Stimulated activated CD4-positive, alpha-beta T cell treated with anti-CD3 and anti-CD28 coated beads, Interleukin-12 subunit alpha, Interleukin-12 subunit beta, amount 100 ng/mL, for 48 hours (primary cell): ENCODE measurements at regions not wholly inside any gene's neighbourhood (a gene's known extent, or its start where the extent isn't known, plus 50 kb on each side); places are given as distances from the start of the nearest gene placed in this dataset.

ENCODE experiments used
- DNase-seq, 3 donors: peaks; one replicate each; pipeline ENCODE4 v3.0.0-alpha.2; 2020; ENCODE audit warnings: low read depth in 2 of 3, low spot score in 1 of 3

DNA sequence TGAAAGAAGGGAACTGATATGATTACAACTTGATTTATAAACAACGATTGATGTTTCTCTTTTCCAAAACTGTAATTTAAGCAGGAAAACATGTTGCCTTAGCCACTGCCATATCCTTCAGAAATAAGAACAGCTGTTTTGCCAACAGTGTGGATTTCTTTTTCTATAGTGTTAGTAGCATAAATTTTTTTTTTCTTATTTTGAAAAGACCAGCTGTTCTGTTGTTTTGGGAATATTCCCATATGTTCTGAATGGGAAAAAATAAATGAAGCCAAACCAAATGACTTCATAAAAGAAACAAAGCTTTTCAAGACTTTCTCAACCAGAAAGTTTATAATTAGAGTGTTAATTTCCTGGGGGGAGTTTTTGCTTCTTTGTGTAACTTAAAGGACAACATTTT lies 83.9 kb upstream of the ARHGAP24 start:
- no peak for DNase-seq

DNA sequence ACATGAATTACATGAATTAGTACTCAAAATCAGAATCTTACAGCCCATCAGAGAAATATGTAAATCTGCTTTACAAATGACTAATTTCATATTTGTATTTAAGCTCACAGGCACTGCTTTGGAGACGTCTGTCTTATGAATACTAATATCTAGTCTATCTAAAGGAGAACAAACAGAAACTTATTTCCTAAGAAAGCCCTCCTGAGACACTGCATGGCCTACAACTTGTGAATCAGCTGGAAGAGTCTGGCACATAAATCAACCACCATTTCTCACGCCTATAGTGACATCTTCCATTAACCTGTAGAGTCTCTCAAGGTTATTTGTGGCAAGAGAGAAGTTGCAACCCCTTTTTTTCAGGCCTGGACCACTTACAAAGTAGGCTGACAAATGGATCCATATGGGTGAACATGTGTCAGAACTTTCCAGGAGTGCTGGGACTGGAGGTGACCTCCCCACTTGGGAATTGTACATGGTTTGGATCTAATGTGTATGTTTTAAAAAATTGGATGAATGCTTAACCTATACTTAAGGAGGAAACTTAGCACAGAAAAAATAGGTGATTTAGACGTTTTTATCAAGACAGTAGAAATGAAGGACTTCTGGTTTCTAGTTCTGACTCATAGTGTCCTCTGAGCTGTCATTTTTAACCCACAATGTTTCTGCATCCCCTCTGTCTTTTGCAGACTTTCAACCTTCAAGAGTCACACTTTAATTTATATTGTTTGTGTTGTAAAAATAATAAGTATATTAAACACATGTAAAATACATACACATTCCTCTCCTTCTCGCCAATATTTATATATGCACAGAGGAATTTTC lies 83.2 kb upstream of the ARHGAP24 start:
- DNase-seq, result no peak

- no peak for DNase-seq
Measured at GRCh38 chr4:85393201-85393600, 81.7 kb upstream of the ARHGAP24 start.

GRCh38 chr4:85398276-85398675 lies 76.7 kb upstream of the ARHGAP24 start:
- DNase-seq, result no peak

DNA sequence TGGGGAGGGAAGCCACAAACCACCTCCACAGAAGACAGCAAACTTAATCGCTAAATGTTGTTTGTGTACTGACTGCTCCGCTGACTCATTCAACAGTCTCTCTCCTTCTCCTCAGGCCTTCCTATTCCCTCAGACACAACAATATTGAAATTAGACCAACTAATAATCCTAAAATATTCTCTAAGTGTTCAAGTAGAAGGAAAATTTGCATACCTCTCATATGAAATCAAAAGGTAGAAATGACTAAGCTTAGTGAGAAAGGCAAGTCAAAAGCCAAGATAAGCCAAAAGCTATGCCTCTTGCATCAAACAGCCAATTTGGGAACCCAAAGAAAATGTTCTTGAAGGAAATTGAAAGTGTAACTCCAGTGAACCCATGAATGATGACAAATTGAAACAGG lies 75.7 kb upstream of the ARHGAP24 start:
- no peak for DNase-seq

DNA sequence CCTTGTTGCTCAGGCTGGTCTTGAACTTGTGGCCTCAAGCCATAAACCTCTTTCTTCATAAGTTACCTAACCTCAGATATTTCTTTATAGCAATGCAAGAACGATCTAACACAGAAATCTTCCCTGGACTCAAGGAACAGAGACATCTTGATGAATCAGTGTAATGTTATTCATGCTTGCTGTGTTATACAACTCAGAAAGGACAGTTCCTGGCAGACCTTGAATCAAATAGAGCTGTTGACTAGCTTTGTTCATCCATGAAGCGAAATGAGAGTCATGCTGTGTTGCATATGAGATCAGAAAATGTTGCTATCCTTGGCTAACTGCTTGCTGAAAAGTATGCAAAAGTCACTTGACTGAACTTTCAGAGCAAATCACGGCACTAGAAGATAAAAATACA lies 72.6 kb upstream of the ARHGAP24 start:
- no peak for DNase-seq

DNA sequence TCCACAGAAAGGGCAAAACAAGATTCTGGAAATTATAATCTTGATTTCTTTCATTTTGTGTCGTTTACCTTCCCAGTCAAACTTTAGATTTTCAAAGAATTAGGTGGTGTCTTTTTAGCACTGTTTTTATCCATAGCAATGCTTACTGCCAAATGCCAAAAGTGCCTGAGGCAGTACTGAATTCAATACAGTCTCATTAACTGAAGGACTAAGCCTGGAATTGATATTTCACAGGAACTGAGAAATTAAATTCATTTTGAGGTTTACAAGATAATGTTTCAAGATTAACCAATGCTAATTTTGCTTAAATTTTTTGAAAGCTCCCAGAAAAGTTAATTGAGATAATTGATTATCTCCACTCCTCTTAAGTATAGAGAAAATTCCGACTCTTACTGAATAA lies 68.8 kb upstream of the ARHGAP24 start:
- DNase-seq, result no peak

- DNase-seq, result no peak
Measured at GRCh38 chr4:85407546-85407945, 67.4 kb upstream of the ARHGAP24 start.

GRCh38 chr4:85408301-85408700 lies 66.6 kb upstream of the ARHGAP24 start:
- no peak for DNase-seq

- no peak for DNase-seq
Measured at GRCh38 chr4:85409251-85409650, 65.7 kb upstream of the ARHGAP24 start.

GRCh38 chr4:85411386-85411785 lies 63.6 kb upstream of the ARHGAP24 start:
- DNase-seq, result no peak

GRCh38 chr4:85414972-85415371 lies 60.0 kb upstream of the ARHGAP24 start:
- no peak for DNase-seq

- DNase-seq, result no peak
Measured at GRCh38 chr4:85416094-85416493, 58.9 kb upstream of the ARHGAP24 start.

DNA sequence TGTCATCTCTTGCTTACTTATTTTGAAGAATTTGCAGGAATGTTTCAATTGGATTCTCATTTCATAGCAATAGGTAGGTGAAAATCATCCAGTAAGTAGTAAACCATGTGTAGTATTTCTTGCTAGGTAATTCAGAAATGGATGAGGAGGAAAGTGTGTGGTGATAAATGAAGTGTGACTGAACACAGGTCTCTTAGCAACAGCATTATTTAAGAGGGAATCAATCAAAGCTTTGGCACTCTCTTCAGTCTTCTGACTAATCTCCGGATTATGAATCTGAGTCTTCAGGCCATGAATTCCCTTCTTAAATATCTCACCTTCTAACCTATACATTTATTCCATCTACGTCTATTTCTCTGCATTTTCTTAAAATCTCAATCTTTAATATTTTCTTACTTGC lies 55.8 kb upstream of the ARHGAP24 start:
- DNase-seq, result no peak

DNA sequence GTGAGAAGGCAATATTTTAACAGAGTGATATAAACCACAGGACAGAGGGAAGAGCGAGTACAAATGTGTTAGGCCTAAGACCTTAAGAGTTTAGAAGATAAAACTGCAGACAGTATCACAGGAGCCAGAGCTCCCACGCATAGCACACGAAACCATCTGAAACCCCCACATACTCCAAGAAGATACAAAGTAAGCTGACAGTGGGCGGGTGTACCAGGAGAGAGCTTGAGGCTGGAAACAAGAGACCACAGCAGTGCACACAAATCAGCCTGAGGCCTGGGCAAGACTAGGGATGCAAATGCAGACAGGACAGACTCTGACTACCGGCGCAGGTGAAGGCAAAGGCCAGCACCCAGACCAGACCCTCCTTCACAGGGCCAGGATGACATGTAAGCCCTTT lies 54.1 kb upstream of the ARHGAP24 start:
- no peak for DNase-seq

DNA sequence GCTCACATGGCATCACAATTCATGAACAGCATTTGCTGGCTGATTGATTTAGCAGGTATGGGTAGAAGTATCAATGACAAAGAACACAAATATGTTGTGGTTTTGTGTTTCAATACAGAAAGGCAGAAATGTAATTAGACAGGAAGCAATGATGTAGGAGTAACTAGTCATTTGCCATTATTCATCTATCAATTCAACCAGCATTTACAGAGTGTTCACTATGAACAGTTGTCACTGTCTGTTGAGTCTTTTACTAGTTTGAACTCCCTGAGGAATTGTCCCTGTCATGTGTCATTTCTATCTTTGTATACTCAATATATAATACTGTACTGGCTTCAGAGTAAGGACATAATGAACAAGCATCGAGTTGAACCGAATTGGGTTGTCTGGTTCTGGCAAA lies 51.5 kb upstream of the ARHGAP24 start:
- DNase-seq, result no peak
